Gastroesophageal sphincter (tissue), 3 donors: ENCODE measurements at regions not wholly inside any gene's neighbourhood (a gene's known extent, or its start where the extent isn't known, plus 50 kb on each side); places are given as distances from the start of the nearest gene placed in this dataset.

Experiments
- POLR2A ChIP-seq, 2 donors: fragments of 450-650 bp; IDR thresholded peaks; one replicate each; pipeline ENCODE4 v1.6.1; 2017; ENCODE audit warnings: antibody characterized with exemption in 2 of 2, mild to moderate bottlenecking in 2 of 2, moderate library complexity in 1 of 2
- TF ChIP-seq, protein P1 (sequence below), 4 experiments: fragments of 200-600 bp in 2 of 4; fragments of 450-650 bp in 2 of 4; sonication (generic) in 1 of 4; IDR thresholded peaks; one replicate each; pipeline ENCODE4 v1.5.1; 2017 to 2019; ENCODE audit warnings: antibody characterized with exemption in 4 of 4, mild to moderate bottlenecking in 2 of 4, moderate library complexity in 2 of 4

DNA sequence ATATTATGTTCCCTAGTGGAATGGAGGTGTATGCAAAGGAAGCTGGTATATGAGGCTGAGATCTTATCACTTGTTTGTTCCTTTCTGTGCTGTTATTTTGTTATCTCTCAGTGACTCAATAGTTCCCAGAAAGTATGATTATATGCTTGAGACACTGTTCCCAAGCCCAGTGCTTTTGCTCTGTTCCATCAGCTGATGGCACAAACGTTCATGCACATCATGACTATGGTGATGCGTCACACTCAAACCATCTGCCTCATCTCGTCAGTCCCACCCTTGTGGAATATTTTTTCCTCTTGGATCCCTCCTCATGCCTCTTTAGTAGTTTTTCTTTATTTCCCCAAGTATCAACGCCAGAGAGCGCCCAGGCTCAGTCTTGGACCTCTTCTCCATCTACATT, 786.9 kb downstream of the AACS start:
- TF ChIP-seq, protein P1, sequence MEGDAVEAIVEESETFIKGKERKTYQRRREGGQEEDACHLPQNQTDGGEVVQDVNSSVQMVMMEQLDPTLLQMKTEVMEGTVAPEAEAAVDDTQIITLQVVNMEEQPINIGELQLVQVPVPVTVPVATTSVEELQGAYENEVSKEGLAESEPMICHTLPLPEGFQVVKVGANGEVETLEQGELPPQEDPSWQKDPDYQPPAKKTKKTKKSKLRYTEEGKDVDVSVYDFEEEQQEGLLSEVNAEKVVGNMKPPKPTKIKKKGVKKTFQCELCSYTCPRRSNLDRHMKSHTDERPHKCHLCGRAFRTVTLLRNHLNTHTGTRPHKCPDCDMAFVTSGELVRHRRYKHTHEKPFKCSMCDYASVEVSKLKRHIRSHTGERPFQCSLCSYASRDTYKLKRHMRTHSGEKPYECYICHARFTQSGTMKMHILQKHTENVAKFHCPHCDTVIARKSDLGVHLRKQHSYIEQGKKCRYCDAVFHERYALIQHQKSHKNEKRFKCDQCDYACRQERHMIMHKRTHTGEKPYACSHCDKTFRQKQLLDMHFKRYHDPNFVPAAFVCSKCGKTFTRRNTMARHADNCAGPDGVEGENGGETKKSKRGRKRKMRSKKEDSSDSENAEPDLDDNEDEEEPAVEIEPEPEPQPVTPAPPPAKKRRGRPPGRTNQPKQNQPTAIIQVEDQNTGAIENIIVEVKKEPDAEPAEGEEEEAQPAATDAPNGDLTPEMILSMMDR (IDR thresholded peaks at IDR 0.05) = no peak
- TF ChIP-seq POLR2A (IDR thresholded peaks at IDR 0.05) = no peak
